RWPE2 (cell line): ENCODE measurements at regions not wholly inside any gene's neighbourhood (a gene's known extent, or its start where the extent isn't known, plus 50 kb on each side); places are given as distances from the start of the nearest gene placed in this dataset.

Source experiments
- ATAC-seq: fragments of 200-7000 bp; cut with Tn5 transposase; 3 replicates; pipeline ENCODE4 v1.9.1; 2021; ENCODE audit warnings: low read depth
- DNase-seq: peaks from one replicate; pipeline ENCODE4 v3.0.0-alpha.2; 2020; ENCODE audit warnings: low spot score
- H3K27ac ChIP-seq: fragments of 450-650 bp; 2 replicates; pipeline ENCODE4 v1.5.1; 2017; ENCODE audit warnings: mild to moderate bottlenecking; ENCODE audit not compliant: poor library complexity, severe bottlenecking
- H3K27me3 ChIP-seq: fragments of 250-450 bp; sonication (Bioruptor Pico); 2 replicates; pipeline ENCODE4 v1.5.1; 2021; ENCODE audit warnings: mild to moderate bottlenecking, moderate library complexity; ENCODE audit not compliant: insufficient read depth, poor library complexity, severe bottlenecking
- H3K36me3 ChIP-seq: fragments of 250-450 bp; sonication (Bioruptor Pico); 2 replicates; pipeline ENCODE4 v1.5.1; 2020; ENCODE audit warnings: low read depth, mild to moderate bottlenecking, moderate library complexity
- H3K4me1 ChIP-seq: fragments of 250-450 bp; sonication (Bioruptor Pico); 2 replicates; pipeline ENCODE4 v1.5.1; 2021; ENCODE audit warnings: mild to moderate bottlenecking, moderate library complexity; ENCODE audit not compliant: insufficient read depth, poor library complexity, severe bottlenecking
- H3K4me3 ChIP-seq: fragments of 250-450 bp; sonication (Bioruptor Pico); 2 replicates; pipeline ENCODE4 v1.5.1; 2021; ENCODE audit warnings: mild to moderate bottlenecking, moderate library complexity; ENCODE audit not compliant: severe bottlenecking
- H3K9me3 ChIP-seq: fragments of 250-450 bp; sonication (Bioruptor Pico); 2 replicates; pipeline ENCODE4 v1.5.1; 2021; ENCODE audit warnings: mild to moderate bottlenecking, moderate library complexity; ENCODE audit not compliant: severe bottlenecking
- TF ChIP-seq, protein P1 (sequence below): fragments of 450-650 bp; IDR thresholded peaks from one replicate; pipeline ENCODE4 v1.5.1; 2017; ENCODE audit warnings: mild to moderate bottlenecking, moderate library complexity; ENCODE audit not compliant: poor library complexity, severe bottlenecking

DNA sequence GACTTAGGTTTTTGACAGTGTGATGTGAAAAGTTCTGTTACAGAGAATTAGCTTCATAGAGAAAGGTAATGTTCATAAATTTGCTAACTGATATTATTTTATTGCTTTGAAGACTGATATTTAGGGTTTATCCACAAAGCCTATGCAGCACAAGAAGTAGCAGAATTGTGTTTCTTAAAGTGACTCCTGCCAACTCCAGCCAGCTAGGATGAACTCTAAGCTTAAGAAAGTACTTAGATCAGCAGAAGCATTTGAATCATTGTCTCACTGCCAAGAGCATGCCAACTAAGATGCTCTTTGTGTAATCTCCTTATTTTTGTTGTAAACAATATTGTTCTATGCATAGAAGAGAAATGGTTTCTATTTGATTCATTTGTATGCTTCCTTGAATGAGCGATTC is 589.4 kb upstream of the ADGRL4 start:
- H3K4me1 ChIP-seq, result no peaks in the 10 kb centered on the region
- no peaks in the 10 kb centered on the region for H3K9me3 ChIP-seq
- H3K36me3 ChIP-seq, result no peaks in the 10 kb centered on the region
- TF ChIP-seq, protein P1, sequence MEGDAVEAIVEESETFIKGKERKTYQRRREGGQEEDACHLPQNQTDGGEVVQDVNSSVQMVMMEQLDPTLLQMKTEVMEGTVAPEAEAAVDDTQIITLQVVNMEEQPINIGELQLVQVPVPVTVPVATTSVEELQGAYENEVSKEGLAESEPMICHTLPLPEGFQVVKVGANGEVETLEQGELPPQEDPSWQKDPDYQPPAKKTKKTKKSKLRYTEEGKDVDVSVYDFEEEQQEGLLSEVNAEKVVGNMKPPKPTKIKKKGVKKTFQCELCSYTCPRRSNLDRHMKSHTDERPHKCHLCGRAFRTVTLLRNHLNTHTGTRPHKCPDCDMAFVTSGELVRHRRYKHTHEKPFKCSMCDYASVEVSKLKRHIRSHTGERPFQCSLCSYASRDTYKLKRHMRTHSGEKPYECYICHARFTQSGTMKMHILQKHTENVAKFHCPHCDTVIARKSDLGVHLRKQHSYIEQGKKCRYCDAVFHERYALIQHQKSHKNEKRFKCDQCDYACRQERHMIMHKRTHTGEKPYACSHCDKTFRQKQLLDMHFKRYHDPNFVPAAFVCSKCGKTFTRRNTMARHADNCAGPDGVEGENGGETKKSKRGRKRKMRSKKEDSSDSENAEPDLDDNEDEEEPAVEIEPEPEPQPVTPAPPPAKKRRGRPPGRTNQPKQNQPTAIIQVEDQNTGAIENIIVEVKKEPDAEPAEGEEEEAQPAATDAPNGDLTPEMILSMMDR, result no peak
- ATAC-seq (no peak), DNase-seq (no peak)
- H3K27ac ChIP-seq, result no peak overlapping the region
- H3K27me3 ChIP-seq, result no peaks in the 10 kb centered on the region
- no peak overlapping the region for H3K4me3 ChIP-seq

DNA sequence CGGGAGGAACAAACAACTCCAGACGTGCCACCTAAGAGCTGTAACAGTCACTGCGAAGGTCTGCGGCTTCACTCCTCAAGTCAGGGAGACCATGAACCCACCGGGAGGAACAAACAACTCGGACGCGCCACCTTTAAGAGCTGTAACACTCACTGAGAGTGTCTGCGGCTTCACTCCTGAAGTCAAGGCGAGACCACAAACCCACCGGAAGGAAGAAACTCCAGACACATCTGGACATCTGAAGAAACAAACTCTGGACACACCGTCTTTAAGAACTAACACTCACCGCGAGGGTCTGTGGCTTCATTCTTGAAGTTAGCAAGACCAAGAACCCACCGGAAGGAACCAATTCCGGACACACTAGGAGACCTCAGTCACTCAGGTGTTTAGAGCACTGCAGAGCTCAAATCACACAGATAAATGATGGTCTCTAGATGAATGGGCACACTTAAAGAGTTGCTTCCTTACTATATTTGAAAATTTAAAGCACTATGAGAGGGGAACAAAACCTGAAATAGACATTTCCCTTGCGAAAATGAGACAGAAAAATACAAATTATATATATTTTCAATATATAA is 587.7 kb upstream of the ADGRL4 start:
- Histone ChIP-seq H3K4me1 (no peaks in the 10 kb centered on the region), H3K36me3 (no peaks in the 10 kb centered on the region), H3K27ac (no peak overlapping the region), H3K4me3 (no peak overlapping the region), H3K27me3 (no peaks in the 10 kb centered on the region), H3K9me3 (no peaks in the 10 kb centered on the region)
- ATAC-seq (no peak), DNase-seq (no peak)
- TF ChIP-seq, protein P1, result no peak

DNA sequence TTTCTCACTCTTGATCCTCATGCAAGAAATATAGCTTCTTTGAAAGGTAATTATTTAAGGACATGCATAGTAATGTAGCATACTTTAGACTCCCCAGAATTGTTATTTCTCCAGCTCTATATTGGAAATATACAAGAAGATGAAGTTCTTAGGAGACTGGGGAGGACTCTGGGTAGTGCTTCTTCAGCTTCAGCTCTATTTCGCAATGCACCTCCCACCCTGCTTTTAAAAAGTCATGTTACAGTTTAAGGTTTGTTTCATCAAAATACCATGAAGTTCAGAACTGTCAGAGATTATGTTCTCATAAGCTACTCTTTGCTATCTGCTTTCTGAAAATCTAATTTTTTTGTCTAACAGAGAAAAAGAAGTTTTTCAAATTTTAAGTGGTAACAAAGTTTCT is 586.2 kb upstream of the ADGRL4 start:
- no peak for ATAC-seq
- H3K4me1 ChIP-seq, result no peaks in the 10 kb centered on the region
- H3K36me3 ChIP-seq, result no peaks in the 10 kb centered on the region
- H3K27me3 ChIP-seq, result no peaks in the 10 kb centered on the region
- DNase-seq, result no peak
- TF ChIP-seq, protein P1, result no peak
- no peak overlapping the region for H3K27ac ChIP-seq
- no peaks in the 10 kb centered on the region for H3K9me3 ChIP-seq
- H3K4me3 ChIP-seq, result no peak overlapping the region

DNA sequence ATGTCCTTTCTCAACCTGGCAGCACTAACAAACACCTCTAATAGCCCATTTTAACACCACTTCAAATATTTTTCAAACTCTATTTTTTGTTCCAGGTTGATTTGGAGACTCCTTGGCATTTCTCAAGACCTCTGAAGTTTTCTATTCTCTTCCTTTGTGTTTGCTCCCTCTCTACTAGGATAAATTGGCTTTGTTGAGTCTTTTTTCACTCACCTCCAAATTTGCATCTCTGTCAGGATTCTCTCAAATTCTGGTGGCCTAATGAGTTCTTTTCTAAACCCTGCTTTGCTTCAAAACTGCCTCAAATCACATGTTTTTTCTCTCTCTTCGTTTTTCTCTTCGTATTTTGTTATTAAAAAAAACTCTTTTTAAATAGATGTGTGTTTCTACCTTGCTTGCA is 582.2 kb upstream of the ADGRL4 start:
- Histone ChIP-seq H3K4me1 (no peaks in the 10 kb centered on the region), H3K27me3 (no peaks in the 10 kb centered on the region), H3K36me3 (no peaks in the 10 kb centered on the region), H3K4me3 (no peak overlapping the region), H3K9me3 (no peaks in the 10 kb centered on the region), H3K27ac (no peak overlapping the region)
- ATAC-seq (no peak), DNase-seq (no peak)
- TF ChIP-seq, protein P1, result no peak

DNA sequence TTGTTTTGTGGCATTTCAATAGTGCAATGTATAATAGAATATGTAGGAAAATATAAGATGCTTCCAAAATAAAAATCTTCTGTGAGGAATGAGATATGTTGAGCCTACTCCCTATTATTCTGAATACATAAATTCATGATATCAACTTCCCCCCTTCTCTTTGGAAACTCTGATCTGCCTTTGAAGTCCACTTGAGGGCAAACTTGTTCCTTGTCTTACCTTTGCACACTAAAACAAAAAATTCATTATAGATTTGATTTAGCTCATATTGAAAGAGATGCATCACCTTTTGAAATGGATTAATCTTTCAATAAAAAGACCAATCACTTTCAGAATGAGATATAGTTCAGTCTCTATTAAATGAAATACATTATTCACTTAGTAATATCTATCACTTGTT is 580.7 kb upstream of the ADGRL4 start:
- Histone ChIP-seq H3K4me3 (no peak overlapping the region), H3K36me3 (no peaks in the 10 kb centered on the region), H3K27me3 (no peaks in the 10 kb centered on the region), H3K9me3 (no peaks in the 10 kb centered on the region), H3K27ac (no peak overlapping the region), H3K4me1 (no peaks in the 10 kb centered on the region)
- no peak for ATAC-seq
- TF ChIP-seq, protein P1, result no peak
- DNase-seq, result no peak
